Ishikawa (cell line): ENCODE measurements at regions not wholly inside any gene's neighbourhood (a gene's known extent, or its start where the extent isn't known, plus 50 kb on each side); places are given as distances from the start of the nearest gene placed in this dataset.

ENCODE experiments used
- EP300 ChIP-seq: IDR thresholded peaks from 2 replicates; pipeline ENCODE4 v1.6.1; 2012; ENCODE audit warnings: borderline replicate concordance
- TEAD4 ChIP-seq: IDR thresholded peaks from 2 replicates; pipeline ENCODE4 v1.6.1; 2012

- TF ChIP-seq EP300: no peak
- TF ChIP-seq TEAD4: no peak
Observed at GRCh38 chr6:120363429-120363828, 970.9 kb downstream of the TBC1D32 start.
